ENCODE measurements at regions not wholly inside any gene's neighbourhood (a gene's known extent, or its start where the extent isn't known, plus 50 kb on each side); places are given as distances from the start of the nearest gene placed in this dataset.

- no peak overlapping the region for H3K4me3 ChIP-seq
- H3K4me1 ChIP-seq (ENCODE audit: insufficient read depth) = no peaks in the 10 kb centered on the region
- no peaks in the 10 kb centered on the region for H3K27me3 ChIP-seq
- no peak for TF ChIP-seq EP300 (IDR thresholded peaks at IDR 0.05)
- TF ChIP-seq CTCF (IDR thresholded peaks at IDR 0.05) = no peak
- no peak for TF ChIP-seq POLR2A (IDR thresholded peaks at IDR 0.05)
- H3K36me3 ChIP-seq = no peaks in the 10 kb centered on the region
- no peaks in the 10 kb centered on the region for H3K9me3 ChIP-seq
- H3K27ac ChIP-seq = no peak overlapping the region
- DNase-seq = no peak
- WGBS, 3 donors = 79 to 83% (median 82%) methylated on average over 5 of the region's 5 CpGs
- intact Hi-C loops (cut with DNase I) = no loop called here
These were observed 1233.2 kb upstream of the AUTS2 start for GRCh38 chr7:68364886-68365625.

GRCh38 chr7:68371985-68372384 lies 1226.3 kb upstream of the AUTS2 start:
- H3K4me3 ChIP-seq = no peak overlapping the region
- intact Hi-C loops (cut with DNase I) = no loop called here

GRCh38 chr7:68376131-68376661 lies 1222.1 kb upstream of the AUTS2 start:
- H3K4me3 ChIP-seq = no peak overlapping the region
- H3K27ac ChIP-seq = no peak overlapping the region
- no peaks in the 10 kb centered on the region for H3K36me3 ChIP-seq
- no peak for TF ChIP-seq CTCF (IDR thresholded peaks at IDR 0.05)
- TF ChIP-seq EP300 (IDR thresholded peaks at IDR 0.05) = no peak
- TF ChIP-seq POLR2A (IDR thresholded peaks at IDR 0.05) = no peak
- no peaks in the 10 kb centered on the region for H3K9me3 ChIP-seq
- no peaks in the 10 kb centered on the region for H3K4me1 ChIP-seq (ENCODE audit: insufficient read depth)
- WGBS, 3 donors = 56 to 60% (median 56%) methylated on average over 2 of the region's 2 CpGs
- intact Hi-C loops (cut with DNase I) = no loop called here
- no peak for DNase-seq
- H3K27me3 ChIP-seq = no peaks in the 10 kb centered on the region

More at GRCh38 chr7:68371985-68372384, 1226.3 kb upstream of the AUTS2 start:
- WGBS, 3 donors = 11 to 19% (median 12%) methylated on average over 7 of the region's 7 CpGs
- DNase-seq = no peak
- Histone ChIP-seq H3K9me3 (no peaks in the 10 kb centered on the region), H3K27me3 (no peaks in the 10 kb centered on the region), H3K27ac (no peak overlapping the region), H3K4me1 (ENCODE audit: insufficient read depth) (no peaks in the 10 kb centered on the region), H3K36me3 (no peaks in the 10 kb centered on the region)
- TF ChIP-seq EP300 (IDR thresholded peaks at IDR 0.05) (no peak), POLR2A (IDR thresholded peaks at IDR 0.05) (no peak), CTCF (IDR thresholded peaks at IDR 0.05) (no peak)

GRCh38 chr7:68381731-68382130 lies 1216.5 kb upstream of the AUTS2 start:
- WGBS, 3 donors = 45 to 50% (median 47%) methylated on average over 2 of the region's 2 CpGs
- Histone ChIP-seq H3K27ac (no peak overlapping the region), H3K27me3 (no peaks in the 10 kb centered on the region), H3K4me1 (ENCODE audit: insufficient read depth) (no peaks in the 10 kb centered on the region), H3K4me3 (no peak overlapping the region), H3K36me3 (no peaks in the 10 kb centered on the region), H3K9me3 (no peaks in the 10 kb centered on the region)
- intact Hi-C loops (cut with DNase I) = no loop called here
- no peak for DNase-seq
- TF ChIP-seq EP300 (IDR thresholded peaks at IDR 0.05) = no peak
- TF ChIP-seq CTCF (IDR thresholded peaks at IDR 0.05) = no peak
- no peak for TF ChIP-seq POLR2A (IDR thresholded peaks at IDR 0.05)

All from ovary (tissue), 7 donors.